BLaER1 treated with 17β-estradiol and CSF1 and Interleukin-3, amounts not matched to agents 10 nM and 100 nM (cell line): ENCODE measurements at regions not wholly inside any gene's neighbourhood (a gene's known extent, or its start where the extent isn't known, plus 50 kb on each side); places are given as distances from the start of the nearest gene placed in this dataset.

Experiments
- H3K27ac ChIP-seq, 11 experiments: shearing (Covaris generic); formaldehyde crosslinking; 2 replicates each; pipeline ENCODE4 v1.8.1; 2022
- H3K27me3 ChIP-seq, 11 experiments: shearing (Covaris generic); formaldehyde crosslinking; 2 replicates each; pipeline ENCODE4 v1.8.1; 2022
- H3K36me3 ChIP-seq, 11 experiments: shearing (Covaris generic); formaldehyde crosslinking; 2 replicates each; pipeline ENCODE4 v1.8.1; 2022
- H3K4me1 ChIP-seq, 10 experiments: shearing (Covaris generic); formaldehyde crosslinking; 2 replicates each; pipeline ENCODE4 v1.8.1; 2022
- H3K4me2 ChIP-seq, 11 experiments: shearing (Covaris generic); formaldehyde crosslinking; 2 replicates each; pipeline ENCODE4 v1.8.1; 2022
- H3K4me3 ChIP-seq, 10 experiments: shearing (Covaris generic); formaldehyde crosslinking; 2 replicates each; pipeline ENCODE4 v1.8.1; 2022
- H3K9ac ChIP-seq, 11 experiments: shearing (Covaris generic); formaldehyde crosslinking; 2 replicates each; pipeline ENCODE4 v1.8.1; 2022
- H3K9me3 ChIP-seq, 11 experiments: shearing (Covaris generic); formaldehyde crosslinking; replicated peaks in 1 of 11; 2 replicates each; pipeline ENCODE4 v1.8.1; 2022
- H4K20me1 ChIP-seq, 11 experiments: shearing (Covaris generic); formaldehyde crosslinking; 2 replicates each; pipeline ENCODE4 v1.8.1; 2022
- Cebpa-rat ChIP-seq, 11 experiments: shearing (Covaris generic); IDR thresholded peaks; 2 replicates each; pipeline ENCODE4 v1.8.1; 2022

DNA sequence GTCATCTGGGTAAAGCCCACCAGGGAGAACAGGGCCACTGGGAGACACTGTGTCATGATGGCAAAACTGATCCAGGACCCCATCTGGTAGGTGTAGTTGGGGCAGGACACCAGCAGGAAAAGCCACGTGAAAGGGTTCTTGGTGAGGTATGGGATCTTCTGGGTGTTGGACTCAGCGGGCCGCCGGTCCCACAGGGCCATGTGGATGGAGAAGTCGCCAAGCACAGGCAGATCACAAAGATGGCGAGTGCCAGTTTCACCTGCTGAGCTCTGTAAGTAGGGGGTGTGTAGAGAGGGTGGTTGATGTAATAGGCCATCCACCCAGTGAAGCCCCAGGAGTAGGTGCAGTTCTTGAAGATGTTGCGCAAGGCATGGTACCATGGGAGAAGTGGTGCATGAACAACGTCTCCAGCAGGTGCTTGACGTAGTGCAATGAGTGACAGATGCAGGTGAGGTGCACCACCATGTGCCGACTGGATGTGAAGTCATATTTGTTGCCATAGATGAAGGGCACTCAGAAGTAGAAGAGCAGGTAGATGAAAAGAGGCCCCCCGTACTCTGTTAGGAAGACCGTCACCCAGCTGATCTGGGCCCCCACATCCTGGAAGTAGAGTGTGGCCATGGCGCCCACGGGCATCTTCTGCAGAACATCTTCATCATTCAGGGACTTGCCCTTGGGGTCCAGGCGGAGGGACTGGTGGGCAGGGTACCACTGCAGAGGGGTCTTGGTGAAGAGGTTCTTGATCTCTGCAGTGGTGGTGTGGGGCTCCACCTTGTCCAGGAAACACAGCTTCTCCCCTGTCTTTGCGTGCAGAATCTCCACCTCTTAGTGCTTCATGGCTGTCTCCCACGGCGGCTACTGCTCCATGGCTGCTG is 249.3 kb downstream of the ANKRD50 start:
- TF ChIP-seq Cebpa-rat (IDR thresholded peaks at IDR 0.05): no peak
- Histone ChIP-seq H3K36me3 (no peaks in the 10 kb centered on the region), H3K4me1 (no peaks in the 10 kb centered on the region), H3K4me2 (no peak overlapping the region), H4K20me1 (no peaks in the 10 kb centered on the region), H3K9me3 (peaks cover 34 to 47% (median 41%) of the 10 kb centered on the region in 11 experiments), H3K27ac (no peak overlapping the region), H3K4me3 (no peak overlapping the region), H3K9ac (no peak overlapping the region), H3K27me3 (no peaks in the 10 kb centered on the region)

- Histone ChIP-seq H3K36me3 (no peaks in the 10 kb centered on the region), H4K20me1 (no peaks in the 10 kb centered on the region), H3K27me3 (no peaks in the 10 kb centered on the region), H3K4me2 (no peak overlapping the region), H3K4me3 (no peak overlapping the region), H3K27ac (no peak overlapping the region), H3K9ac (no peak overlapping the region), H3K9me3 (peaks cover 34 to 40% (median 37%) of the 10 kb centered on the region in 11 experiments), H3K4me1 (no peaks in the 10 kb centered on the region)
- no peak for TF ChIP-seq Cebpa-rat (IDR thresholded peaks at IDR 0.05)
Measured at GRCh38 chr4:124464836-124465235, 247.7 kb downstream of the ANKRD50 start.

DNA sequence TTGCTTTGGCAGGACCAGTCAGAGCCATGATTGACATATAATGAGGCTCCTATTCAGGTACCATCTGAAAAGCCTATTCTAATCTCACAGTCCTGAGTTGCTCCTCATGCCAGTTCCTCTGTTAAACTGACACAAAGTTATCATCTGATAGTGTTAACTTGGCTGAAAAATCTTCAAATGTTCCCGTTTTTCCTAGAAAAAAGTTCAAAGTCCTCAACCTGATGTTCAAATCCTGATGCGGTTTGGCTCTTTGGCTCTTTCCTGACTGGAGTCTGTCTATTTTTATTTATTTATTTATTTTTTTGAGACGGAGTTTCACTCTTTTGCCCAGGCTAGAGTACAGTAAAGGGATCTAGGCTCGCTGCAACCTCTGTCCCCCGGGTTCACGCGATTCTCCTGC is 244.2 kb downstream of the ANKRD50 start:
- Histone ChIP-seq H3K4me1 (no peaks in the 10 kb centered on the region), H3K27me3 (no peaks in the 10 kb centered on the region)
- TF ChIP-seq Cebpa-rat (IDR thresholded peaks at IDR 0.05): no peak

DNA sequence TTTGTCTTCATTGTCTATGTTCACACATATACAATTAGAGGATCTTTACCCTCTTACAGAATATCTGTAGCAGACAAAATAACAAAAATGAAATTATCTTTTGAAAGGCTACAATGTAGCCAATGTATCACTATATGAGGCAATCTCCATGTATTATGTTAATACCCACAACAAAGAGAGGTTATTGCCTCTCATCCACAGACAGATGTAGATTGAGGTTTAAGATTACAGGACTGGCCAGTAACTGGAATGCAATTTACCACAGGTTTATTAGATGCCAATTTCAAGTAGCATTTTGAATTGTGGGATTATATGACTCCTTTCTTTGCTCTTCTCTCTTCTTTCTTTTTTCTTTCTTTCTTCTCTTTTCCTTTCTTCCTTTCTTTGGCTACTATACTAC is 242.6 kb downstream of the ANKRD50 start:
- TF ChIP-seq Cebpa-rat (IDR thresholded peaks at IDR 0.05): no peak
- Histone ChIP-seq H3K9me3 (peaks cover 23 to 34% (median 27%) of the 10 kb centered on the region in 11 experiments), H3K27ac (no peak overlapping the region), H4K20me1 (no peaks in the 10 kb centered on the region), H3K36me3 (no peaks in the 10 kb centered on the region), H3K4me3 (no peak overlapping the region), H3K4me1 (no peaks in the 10 kb centered on the region), H3K4me2 (no peak overlapping the region), H3K27me3 (no peaks in the 10 kb centered on the region), H3K9ac (no peak overlapping the region)

More for the DNA sequence above, 244.2 kb downstream of the ANKRD50 start:
- Histone ChIP-seq H3K9me3 (peaks cover 22 to 30% (median 23%) of the 10 kb centered on the region in 11 experiments), H3K4me3 (no peak overlapping the region), H3K9ac (no peak overlapping the region), H3K27ac (no peak overlapping the region), H3K4me2 (no peak overlapping the region), H3K36me3 (no peaks in the 10 kb centered on the region), H4K20me1 (no peaks in the 10 kb centered on the region)

DNA sequence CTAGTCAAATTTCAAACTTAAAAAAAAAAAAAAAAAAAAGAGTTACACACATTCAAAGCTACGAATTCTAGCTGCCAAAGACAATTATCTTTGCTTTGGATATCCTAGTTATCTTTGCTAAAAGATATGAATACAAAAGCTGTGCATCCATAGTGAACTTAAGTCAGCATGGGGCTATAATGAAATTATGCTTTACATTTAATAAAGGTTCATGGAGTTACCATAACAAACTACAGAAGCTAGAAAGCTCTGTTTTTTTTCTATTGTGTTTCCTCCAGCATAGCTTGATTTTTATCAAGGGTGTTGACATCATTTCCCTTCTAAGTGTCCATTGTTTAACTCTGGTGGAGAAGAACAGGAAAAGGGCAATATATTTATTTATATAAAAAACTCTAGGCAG is 234.1 kb downstream of the ANKRD50 start:
- Histone ChIP-seq H3K4me1 (no peaks in the 10 kb centered on the region), H3K4me2 (no peak overlapping the region), H3K27me3 (no peaks in the 10 kb centered on the region), H3K9me3 (peaks cover 2 to 12% (median 8%) of the 10 kb centered on the region in 11 experiments; a peak in 20 of 22 replicates), H3K36me3 (no peaks in the 10 kb centered on the region), H4K20me1 (no peaks in the 10 kb centered on the region), H3K9ac (no peak overlapping the region), H3K4me3 (no peak overlapping the region), H3K27ac (no peak overlapping the region)
- TF ChIP-seq Cebpa-rat (IDR thresholded peaks at IDR 0.05): no peak

DNA sequence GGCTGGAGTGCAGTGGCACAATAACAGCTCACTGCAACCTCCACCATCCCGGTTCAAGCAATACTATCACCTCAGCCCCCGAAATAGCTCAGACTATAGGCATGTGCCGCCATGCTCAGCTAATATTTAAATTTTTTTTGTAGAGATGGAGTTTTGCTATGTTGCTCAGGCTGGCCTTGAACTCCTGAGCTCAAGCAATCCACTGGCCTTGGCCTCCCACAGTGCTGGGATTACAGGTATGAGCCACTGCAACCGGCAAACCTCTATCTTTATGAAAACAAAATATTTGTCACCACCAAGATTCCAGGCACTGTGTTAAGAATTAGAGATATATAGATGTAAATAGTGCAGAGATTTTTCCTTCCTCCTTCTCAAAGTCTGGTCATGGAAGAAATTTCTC is 232.5 kb downstream of the ANKRD50 start:
- no peaks in the 10 kb centered on the region for H4K20me1 ChIP-seq
- no peaks in the 10 kb centered on the region for H3K9me3 ChIP-seq
- H3K27me3 ChIP-seq: no peaks in the 10 kb centered on the region
- H3K4me1 ChIP-seq: no peaks in the 10 kb centered on the region
- H3K36me3 ChIP-seq: no peaks in the 10 kb centered on the region
- H3K27ac ChIP-seq: no peak overlapping the region
- H3K4me3 ChIP-seq: no peak overlapping the region
- H3K4me2 ChIP-seq: no peak overlapping the region
- no peak for TF ChIP-seq Cebpa-rat (IDR thresholded peaks at IDR 0.05)
- H3K9ac ChIP-seq: no peak overlapping the region

GRCh38 chr4:124481123-124481522 is 231.4 kb downstream of the ANKRD50 start:
- no peak overlapping the region for H3K27ac ChIP-seq
- H4K20me1 ChIP-seq: no peaks in the 10 kb centered on the region

GRCh38 chr4:124483048-124483906 is 229.3 kb downstream of the ANKRD50 start:
- Histone ChIP-seq H3K4me3 (no peak overlapping the region), H3K9me3 (no peaks in the 10 kb centered on the region), H3K4me2 (no peak overlapping the region), H3K27ac (no peak overlapping the region), H3K27me3 (no peaks in the 10 kb centered on the region), H3K4me1 (no peaks in the 10 kb centered on the region), H3K36me3 (no peaks in the 10 kb centered on the region), H4K20me1 (no peaks in the 10 kb centered on the region), H3K9ac (no peak overlapping the region)
- TF ChIP-seq Cebpa-rat (IDR thresholded peaks at IDR 0.05): no peak

More at GRCh38 chr4:124481123-124481522, 231.4 kb downstream of the ANKRD50 start:
- no peaks in the 10 kb centered on the region for H3K9me3 ChIP-seq
- TF ChIP-seq Cebpa-rat (IDR thresholded peaks at IDR 0.05): no peak
- no peaks in the 10 kb centered on the region for H3K4me1 ChIP-seq
- no peaks in the 10 kb centered on the region for H3K36me3 ChIP-seq
- H3K9ac ChIP-seq: no peak overlapping the region
- no peak overlapping the region for H3K4me2 ChIP-seq
- H3K4me3 ChIP-seq: no peak overlapping the region
- no peaks in the 10 kb centered on the region for H3K27me3 ChIP-seq

DNA sequence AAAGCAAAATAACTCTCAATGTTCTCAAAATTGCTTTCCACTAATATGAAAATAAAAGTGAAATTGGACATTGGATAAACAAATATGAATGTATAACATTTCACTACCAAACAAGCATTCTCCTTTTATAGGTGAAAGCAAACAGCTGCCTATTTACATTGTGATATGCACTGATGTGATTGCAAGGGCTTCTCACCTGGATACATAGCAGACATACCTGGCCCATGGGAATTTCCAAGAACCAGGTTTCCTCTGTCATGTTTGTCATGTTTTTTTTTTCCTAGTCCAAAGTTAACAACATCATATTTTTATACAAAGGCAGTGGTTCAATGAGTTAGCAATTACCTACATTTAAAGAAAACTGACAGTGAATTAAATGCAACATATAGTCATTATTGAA is 228.5 kb downstream of the ANKRD50 start:
- TF ChIP-seq Cebpa-rat (IDR thresholded peaks at IDR 0.05): no peak
- Histone ChIP-seq H3K4me3 (no peak overlapping the region), H4K20me1 (no peaks in the 10 kb centered on the region), H3K4me1 (no peaks in the 10 kb centered on the region), H3K36me3 (no peaks in the 10 kb centered on the region), H3K4me2 (no peak overlapping the region), H3K9me3 (no peaks in the 10 kb centered on the region), H3K9ac (no peak overlapping the region), H3K27me3 (no peaks in the 10 kb centered on the region), H3K27ac (no peak overlapping the region)
